WTC11 (cell line): ENCODE measurements at regions not wholly inside any gene's neighbourhood (a gene's known extent, or its start where the extent isn't known, plus 50 kb on each side); places are given as distances from the start of the nearest gene placed in this dataset.
"Not testable (repeated sequence)": the region's sequence is repeated elsewhere in the genome, so short reads cannot be mapped to it uniquely, and the experiment has no call there.

Experiments
- ATAC-seq: fragments of 200-7000 bp; cut with Tn5 transposase; 2 replicates; pipeline ENCODE4 v1.10.0; 2021; ENCODE audit warnings: mild to moderate bottlenecking, moderate library complexity
- CTCF ChIA-PET: fragments of 300-600 bp; sonication (Branson Sonifier 250); formaldehyde crosslinking; loops from one replicate; lab custom pipeline; 2021; ENCODE audit warnings: antibody characterized with exemption; lab: Charles Lee
- POLR2A ChIA-PET: fragments of 350-600 bp; sonication (Branson Sonifier 250); formaldehyde crosslinking; loops from one replicate; lab custom pipeline; 2021; ENCODE audit warnings: antibody characterized with exemption; lab: Charles Lee
- DNase-seq: peaks from one replicate; pipeline ENCODE4 v3.0.0; 2021; ENCODE audit warnings: low spot score
- H3K27ac Mint-ChIP-seq: 2 replicates; pipeline ENCODE4 v1.8.0; 2021; ENCODE audit warnings: mixed read lengths
- H3K27me3 Mint-ChIP-seq: 2 replicates; pipeline ENCODE4 v1.8.0; 2021; ENCODE audit warnings: low read depth, mild to moderate bottlenecking, moderate library complexity, mixed read lengths
- H3K36me3 Mint-ChIP-seq: 2 replicates; pipeline ENCODE4 v1.8.0; 2021; ENCODE audit warnings: mixed read lengths
- H3K4me1 Mint-ChIP-seq: 2 replicates; pipeline ENCODE4 v1.8.0; 2022; ENCODE audit warnings: mixed read lengths
- H3K4me3 Mint-ChIP-seq: 2 replicates; pipeline ENCODE4 v1.8.0; 2021; ENCODE audit warnings: mild to moderate bottlenecking, moderate library complexity, mixed read lengths
- H3K9me3 Mint-ChIP-seq: 2 replicates; pipeline ENCODE4 v1.8.0; 2021; ENCODE audit warnings: mixed read lengths
- NR3C1 ChIP-seq: sonication (generic); formaldehyde crosslinking; conservative IDR thresholded peaks from 2 replicates; pipeline ENCODE4 v1.8.1; 2023; ENCODE audit warnings: low read depth, mild to moderate bottlenecking, missing genetic modification reagents
- ZNF396 ChIP-seq: fragments of 250-450 bp; sonication (Bioruptor Pico); IDR thresholded peaks from 2 replicates; pipeline ENCODE4 v1.8.0; 2021; ENCODE audit warnings: mild to moderate bottlenecking, moderate library complexity, borderline replicate concordance
- TF ChIP-seq, protein P1 (sequence below): sonication (generic); formaldehyde crosslinking; IDR thresholded peaks from 2 replicates; pipeline ENCODE4 v1.8.0; 2023; ENCODE audit warnings: missing genetic modification reagents, mild to moderate bottlenecking, borderline replicate concordance
- TF ChIP-seq, protein P2 (sequence below): sonication (generic); formaldehyde crosslinking; IDR thresholded peaks from 2 replicates; pipeline ENCODE4 v1.8.1; 2023; ENCODE audit warnings: mild to moderate bottlenecking, missing genetic modification reagents, borderline replicate concordance
- TF ChIP-seq, protein P3 (sequence below): fragments of 250-450 bp; sonication (Bioruptor Pico); IDR thresholded peaks from 2 replicates; pipeline ENCODE4 v1.9.0; 2021; ENCODE audit warnings: mild to moderate bottlenecking
- TF ChIP-seq, protein P4 (sequence below): sonication (generic); formaldehyde crosslinking; IDR thresholded peaks from 2 replicates; pipeline ENCODE4 v1.8.0; 2022; ENCODE audit warnings: missing genetic modification reagents
- TF ChIP-seq, protein P5 (sequence below): sonication (generic); formaldehyde crosslinking; conservative IDR thresholded peaks from 2 replicates; pipeline ENCODE4 v1.8.1; 2023; ENCODE audit warnings: mild to moderate bottlenecking, low read depth, missing genetic modification reagents, moderate library complexity
- TF ChIP-seq, protein P6 (sequence below): sonication (generic); formaldehyde crosslinking; IDR thresholded peaks from 2 replicates; pipeline ENCODE4 v1.8.0; 2022; ENCODE audit warnings: mild to moderate bottlenecking, missing genetic modification reagents
- TF ChIP-seq, protein P7 (sequence below): sonication (generic); formaldehyde crosslinking; IDR thresholded peaks from 2 replicates; pipeline ENCODE4 v1.8.1; 2023; ENCODE audit warnings: mild to moderate bottlenecking, missing genetic modification reagents

DNA sequence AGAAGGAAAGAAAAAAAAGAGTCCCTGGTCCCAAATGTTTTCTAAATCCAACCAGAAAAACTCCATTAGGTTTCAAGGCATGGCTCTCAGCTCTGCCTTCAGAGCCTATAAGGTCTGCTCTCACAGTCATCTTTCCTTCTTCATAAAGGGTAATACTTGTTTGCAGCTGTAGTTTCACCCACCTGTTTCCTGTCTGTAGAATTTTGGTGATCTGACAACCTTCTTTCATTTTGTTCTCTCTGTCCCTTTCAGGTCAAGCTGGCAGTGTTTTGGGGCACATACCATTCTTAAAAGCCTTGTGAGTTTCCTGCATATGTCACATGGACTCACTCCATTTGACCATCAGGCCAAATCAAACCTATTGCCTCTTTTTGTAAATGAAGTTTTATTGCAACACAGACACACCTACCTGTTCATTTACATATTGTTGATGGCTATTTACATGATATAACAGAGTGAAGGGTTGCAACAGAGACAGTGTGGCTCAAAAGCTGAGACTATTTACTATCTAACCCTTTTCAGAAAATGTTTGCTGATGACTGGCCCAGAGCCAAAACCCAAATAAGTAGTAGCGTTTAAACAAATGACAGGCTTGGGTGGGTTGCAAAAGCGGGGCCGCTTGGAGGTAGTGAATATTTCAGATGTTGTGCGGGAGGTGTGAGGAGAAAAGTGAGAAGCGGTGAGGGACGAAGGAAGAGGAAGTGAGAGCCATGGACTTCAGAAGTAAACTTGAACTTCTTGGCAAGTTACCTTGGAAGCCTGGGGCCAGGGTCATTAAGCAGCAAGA lies 292.7 kb upstream of the PROK2 start (continued):
- TF ChIP-seq, protein P1, sequence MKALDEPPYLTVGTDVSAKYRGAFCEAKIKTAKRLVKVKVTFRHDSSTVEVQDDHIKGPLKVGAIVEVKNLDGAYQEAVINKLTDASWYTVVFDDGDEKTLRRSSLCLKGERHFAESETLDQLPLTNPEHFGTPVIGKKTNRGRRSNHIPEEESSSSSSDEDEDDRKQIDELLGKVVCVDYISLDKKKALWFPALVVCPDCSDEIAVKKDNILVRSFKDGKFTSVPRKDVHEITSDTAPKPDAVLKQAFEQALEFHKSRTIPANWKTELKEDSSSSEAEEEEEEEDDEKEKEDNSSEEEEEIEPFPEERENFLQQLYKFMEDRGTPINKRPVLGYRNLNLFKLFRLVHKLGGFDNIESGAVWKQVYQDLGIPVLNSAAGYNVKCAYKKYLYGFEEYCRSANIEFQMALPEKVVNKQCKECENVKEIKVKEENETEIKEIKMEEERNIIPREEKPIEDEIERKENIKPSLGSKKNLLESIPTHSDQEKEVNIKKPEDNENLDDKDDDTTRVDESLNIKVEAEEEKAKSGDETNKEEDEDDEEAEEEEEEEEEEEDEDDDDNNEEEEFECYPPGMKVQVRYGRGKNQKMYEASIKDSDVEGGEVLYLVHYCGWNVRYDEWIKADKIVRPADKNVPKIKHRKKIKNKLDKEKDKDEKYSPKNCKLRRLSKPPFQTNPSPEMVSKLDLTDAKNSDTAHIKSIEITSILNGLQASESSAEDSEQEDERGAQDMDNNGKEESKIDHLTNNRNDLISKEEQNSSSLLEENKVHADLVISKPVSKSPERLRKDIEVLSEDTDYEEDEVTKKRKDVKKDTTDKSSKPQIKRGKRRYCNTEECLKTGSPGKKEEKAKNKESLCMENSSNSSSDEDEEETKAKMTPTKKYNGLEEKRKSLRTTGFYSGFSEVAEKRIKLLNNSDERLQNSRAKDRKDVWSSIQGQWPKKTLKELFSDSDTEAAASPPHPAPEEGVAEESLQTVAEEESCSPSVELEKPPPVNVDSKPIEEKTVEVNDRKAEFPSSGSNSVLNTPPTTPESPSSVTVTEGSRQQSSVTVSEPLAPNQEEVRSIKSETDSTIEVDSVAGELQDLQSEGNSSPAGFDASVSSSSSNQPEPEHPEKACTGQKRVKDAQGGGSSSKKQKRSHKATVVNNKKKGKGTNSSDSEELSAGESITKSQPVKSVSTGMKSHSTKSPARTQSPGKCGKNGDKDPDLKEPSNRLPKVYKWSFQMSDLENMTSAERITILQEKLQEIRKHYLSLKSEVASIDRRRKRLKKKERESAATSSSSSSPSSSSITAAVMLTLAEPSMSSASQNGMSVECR (CRISPR knock-in tag) = no peak
- TF ChIP-seq, protein P2, sequence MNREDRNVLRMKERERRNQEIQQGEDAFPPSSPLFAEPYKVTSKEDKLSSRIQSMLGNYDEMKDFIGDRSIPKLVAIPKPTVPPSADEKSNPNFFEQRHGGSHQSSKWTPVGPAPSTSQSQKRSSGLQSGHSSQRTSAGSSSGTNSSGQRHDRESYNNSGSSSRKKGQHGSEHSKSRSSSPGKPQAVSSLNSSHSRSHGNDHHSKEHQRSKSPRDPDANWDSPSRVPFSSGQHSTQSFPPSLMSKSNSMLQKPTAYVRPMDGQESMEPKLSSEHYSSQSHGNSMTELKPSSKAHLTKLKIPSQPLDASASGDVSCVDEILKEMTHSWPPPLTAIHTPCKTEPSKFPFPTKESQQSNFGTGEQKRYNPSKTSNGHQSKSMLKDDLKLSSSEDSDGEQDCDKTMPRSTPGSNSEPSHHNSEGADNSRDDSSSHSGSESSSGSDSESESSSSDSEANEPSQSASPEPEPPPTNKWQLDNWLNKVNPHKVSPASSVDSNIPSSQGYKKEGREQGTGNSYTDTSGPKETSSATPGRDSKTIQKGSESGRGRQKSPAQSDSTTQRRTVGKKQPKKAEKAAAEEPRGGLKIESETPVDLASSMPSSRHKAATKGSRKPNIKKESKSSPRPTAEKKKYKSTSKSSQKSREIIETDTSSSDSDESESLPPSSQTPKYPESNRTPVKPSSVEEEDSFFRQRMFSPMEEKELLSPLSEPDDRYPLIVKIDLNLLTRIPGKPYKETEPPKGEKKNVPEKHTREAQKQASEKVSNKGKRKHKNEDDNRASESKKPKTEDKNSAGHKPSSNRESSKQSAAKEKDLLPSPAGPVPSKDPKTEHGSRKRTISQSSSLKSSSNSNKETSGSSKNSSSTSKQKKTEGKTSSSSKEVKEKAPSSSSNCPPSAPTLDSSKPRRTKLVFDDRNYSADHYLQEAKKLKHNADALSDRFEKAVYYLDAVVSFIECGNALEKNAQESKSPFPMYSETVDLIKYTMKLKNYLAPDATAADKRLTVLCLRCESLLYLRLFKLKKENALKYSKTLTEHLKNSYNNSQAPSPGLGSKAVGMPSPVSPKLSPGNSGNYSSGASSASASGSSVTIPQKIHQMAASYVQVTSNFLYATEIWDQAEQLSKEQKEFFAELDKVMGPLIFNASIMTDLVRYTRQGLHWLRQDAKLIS = no peak
- TF ChIP-seq, protein P3, sequence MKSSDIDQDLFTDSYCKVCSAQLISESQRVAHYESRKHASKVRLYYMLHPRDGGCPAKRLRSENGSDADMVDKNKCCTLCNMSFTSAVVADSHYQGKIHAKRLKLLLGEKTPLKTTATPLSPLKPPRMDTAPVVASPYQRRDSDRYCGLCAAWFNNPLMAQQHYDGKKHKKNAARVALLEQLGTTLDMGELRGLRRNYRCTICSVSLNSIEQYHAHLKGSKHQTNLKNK (CRISPR knock-in tag) = no peak
- no peak for TF ChIP-seq ZNF396 (CRISPR knock-in tag)
- TF ChIP-seq, protein P4, sequence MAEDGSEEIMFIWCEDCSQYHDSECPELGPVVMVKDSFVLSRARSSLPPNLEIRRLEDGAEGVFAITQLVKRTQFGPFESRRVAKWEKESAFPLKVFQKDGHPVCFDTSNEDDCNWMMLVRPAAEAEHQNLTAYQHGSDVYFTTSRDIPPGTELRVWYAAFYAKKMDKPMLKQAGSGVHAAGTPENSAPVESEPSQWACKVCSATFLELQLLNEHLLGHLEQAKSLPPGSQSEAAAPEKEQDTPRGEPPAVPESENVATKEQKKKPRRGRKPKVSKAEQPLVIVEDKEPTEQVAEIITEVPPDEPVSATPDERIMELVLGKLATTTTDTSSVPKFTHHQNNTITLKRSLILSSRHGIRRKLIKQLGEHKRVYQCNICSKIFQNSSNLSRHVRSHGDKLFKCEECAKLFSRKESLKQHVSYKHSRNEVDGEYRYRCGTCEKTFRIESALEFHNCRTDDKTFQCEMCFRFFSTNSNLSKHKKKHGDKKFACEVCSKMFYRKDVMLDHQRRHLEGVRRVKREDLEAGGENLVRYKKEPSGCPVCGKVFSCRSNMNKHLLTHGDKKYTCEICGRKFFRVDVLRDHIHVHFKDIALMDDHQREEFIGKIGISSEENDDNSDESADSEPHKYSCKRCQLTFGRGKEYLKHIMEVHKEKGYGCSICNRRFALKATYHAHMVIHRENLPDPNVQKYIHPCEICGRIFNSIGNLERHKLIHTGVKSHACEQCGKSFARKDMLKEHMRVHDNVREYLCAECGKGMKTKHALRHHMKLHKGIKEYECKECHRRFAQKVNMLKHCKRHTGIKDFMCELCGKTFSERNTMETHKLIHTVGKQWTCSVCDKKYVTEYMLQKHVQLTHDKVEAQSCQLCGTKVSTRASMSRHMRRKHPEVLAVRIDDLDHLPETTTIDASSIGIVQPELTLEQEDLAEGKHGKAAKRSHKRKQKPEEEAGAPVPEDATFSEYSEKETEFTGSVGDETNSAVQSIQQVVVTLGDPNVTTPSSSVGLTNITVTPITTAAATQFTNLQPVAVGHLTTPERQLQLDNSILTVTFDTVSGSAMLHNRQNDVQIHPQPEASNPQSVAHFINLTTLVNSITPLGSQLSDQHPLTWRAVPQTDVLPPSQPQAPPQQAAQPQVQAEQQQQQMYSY = no peak
- TF ChIP-seq, protein P5, sequence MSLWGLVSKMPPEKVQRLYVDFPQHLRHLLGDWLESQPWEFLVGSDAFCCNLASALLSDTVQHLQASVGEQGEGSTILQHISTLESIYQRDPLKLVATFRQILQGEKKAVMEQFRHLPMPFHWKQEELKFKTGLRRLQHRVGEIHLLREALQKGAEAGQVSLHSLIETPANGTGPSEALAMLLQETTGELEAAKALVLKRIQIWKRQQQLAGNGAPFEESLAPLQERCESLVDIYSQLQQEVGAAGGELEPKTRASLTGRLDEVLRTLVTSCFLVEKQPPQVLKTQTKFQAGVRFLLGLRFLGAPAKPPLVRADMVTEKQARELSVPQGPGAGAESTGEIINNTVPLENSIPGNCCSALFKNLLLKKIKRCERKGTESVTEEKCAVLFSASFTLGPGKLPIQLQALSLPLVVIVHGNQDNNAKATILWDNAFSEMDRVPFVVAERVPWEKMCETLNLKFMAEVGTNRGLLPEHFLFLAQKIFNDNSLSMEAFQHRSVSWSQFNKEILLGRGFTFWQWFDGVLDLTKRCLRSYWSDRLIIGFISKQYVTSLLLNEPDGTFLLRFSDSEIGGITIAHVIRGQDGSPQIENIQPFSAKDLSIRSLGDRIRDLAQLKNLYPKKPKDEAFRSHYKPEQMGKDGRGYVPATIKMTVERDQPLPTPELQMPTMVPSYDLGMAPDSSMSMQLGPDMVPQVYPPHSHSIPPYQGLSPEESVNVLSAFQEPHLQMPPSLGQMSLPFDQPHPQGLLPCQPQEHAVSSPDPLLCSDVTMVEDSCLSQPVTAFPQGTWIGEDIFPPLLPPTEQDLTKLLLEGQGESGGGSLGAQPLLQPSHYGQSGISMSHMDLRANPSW = no peak
- TF ChIP-seq, protein P6, sequence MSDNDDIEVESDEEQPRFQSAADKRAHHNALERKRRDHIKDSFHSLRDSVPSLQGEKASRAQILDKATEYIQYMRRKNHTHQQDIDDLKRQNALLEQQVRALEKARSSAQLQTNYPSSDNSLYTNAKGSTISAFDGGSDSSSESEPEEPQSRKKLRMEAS (CRISPR knock-in tag) = no peak
- no peak for TF ChIP-seq NR3C1 (CRISPR knock-in tag)
- TF ChIP-seq, protein P7, sequence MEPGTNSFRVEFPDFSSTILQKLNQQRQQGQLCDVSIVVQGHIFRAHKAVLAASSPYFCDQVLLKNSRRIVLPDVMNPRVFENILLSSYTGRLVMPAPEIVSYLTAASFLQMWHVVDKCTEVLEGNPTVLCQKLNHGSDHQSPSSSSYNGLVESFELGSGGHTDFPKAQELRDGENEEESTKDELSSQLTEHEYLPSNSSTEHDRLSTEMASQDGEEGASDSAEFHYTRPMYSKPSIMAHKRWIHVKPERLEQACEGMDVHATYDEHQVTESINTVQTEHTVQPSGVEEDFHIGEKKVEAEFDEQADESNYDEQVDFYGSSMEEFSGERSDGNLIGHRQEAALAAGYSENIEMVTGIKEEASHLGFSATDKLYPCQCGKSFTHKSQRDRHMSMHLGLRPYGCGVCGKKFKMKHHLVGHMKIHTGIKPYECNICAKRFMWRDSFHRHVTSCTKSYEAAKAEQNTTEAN (CRISPR knock-in tag) = no peak

DNA sequence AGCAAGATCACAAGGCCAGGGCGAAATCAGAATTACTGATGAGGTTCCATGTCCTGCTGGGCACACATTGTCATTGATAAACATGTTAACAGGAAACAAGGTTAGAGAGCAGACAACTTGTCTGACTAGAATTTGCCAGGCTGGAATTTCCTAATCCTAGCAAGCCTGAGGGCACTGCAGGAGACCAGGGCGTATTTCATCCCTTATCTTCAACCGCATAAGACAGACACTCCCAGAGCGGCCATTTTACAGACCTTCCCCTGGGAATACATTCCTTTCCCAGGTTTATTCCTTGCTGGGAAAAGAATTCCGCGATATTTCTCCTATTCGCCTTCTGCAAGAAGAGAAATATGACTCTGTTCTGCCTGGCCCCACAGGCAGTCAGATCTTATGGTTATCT lies 290.9 kb upstream of the PROK2 start:
- peak; percentile 25 for DNase-seq
- Mint-ChIP-seq H3K9me3 (peaks cover 39% of the 10 kb centered on the region), H3K36me3 (peaks cover 32% of the 10 kb centered on the region), H3K4me1 (peaks cover 15% of the 10 kb centered on the region)
- POLR2A ChIA-PET, CTCF ChIA-PET, H3K4me3 Mint-ChIP-seq, H3K27me3 Mint-ChIP-seq, H3K27ac Mint-ChIP-seq, ATAC-seq: not testable (repeated sequence)
